ENCODE measurements at regions not wholly inside any gene's neighbourhood (a gene's known extent, or its start where the extent isn't known, plus 50 kb on each side); places are given as distances from the start of the nearest gene placed in this dataset.

DNA sequence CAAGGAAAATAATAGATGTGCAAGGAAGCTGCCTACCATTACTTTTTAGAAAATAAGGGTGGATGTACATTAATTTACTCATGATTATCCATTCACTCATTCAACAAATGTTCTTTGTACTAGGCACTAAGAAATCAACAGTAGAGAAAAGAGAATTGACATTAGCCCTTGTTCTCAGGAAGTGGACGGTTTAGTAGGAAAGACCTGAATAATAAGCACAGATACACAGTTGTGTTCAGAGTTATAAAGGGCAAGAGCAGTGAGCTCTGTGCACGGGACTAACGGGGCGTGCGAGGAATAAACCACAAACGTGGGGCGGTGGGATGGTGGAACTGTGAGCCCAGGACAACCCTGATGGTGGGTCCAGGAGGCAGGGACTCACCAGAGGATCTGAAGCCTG lies 94.4 kb upstream of the MBOAT2 start:
- TF ChIP-seq, protein P1, sequence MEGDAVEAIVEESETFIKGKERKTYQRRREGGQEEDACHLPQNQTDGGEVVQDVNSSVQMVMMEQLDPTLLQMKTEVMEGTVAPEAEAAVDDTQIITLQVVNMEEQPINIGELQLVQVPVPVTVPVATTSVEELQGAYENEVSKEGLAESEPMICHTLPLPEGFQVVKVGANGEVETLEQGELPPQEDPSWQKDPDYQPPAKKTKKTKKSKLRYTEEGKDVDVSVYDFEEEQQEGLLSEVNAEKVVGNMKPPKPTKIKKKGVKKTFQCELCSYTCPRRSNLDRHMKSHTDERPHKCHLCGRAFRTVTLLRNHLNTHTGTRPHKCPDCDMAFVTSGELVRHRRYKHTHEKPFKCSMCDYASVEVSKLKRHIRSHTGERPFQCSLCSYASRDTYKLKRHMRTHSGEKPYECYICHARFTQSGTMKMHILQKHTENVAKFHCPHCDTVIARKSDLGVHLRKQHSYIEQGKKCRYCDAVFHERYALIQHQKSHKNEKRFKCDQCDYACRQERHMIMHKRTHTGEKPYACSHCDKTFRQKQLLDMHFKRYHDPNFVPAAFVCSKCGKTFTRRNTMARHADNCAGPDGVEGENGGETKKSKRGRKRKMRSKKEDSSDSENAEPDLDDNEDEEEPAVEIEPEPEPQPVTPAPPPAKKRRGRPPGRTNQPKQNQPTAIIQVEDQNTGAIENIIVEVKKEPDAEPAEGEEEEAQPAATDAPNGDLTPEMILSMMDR (IDR thresholded peaks at IDR 0.05; ENCODE audit: low read length) = no peak
- no peak for TF ChIP-seq EZH2 (IDR thresholded peaks at IDR 0.05; ENCODE audit: borderline replicate concordance, low read length)
